WI38 (cell line): ENCODE measurements at regions not wholly inside any gene's neighbourhood (a gene's known extent, or its start where the extent isn't known, plus 50 kb on each side); places are given as distances from the start of the nearest gene placed in this dataset.

Experiments
- H3K4me3 ChIP-seq: 2 replicates; pipeline ENCODE4 v1.5.1; 2011; ENCODE audit warnings: low read depth, mild to moderate bottlenecking, control low read depth, low read length
- TF ChIP-seq, protein P1 (sequence below): IDR thresholded peaks from 2 replicates; pipeline ENCODE4 v1.5.1; 2012; ENCODE audit warnings: low read depth, mild to moderate bottlenecking, control low read depth, low read length

DNA sequence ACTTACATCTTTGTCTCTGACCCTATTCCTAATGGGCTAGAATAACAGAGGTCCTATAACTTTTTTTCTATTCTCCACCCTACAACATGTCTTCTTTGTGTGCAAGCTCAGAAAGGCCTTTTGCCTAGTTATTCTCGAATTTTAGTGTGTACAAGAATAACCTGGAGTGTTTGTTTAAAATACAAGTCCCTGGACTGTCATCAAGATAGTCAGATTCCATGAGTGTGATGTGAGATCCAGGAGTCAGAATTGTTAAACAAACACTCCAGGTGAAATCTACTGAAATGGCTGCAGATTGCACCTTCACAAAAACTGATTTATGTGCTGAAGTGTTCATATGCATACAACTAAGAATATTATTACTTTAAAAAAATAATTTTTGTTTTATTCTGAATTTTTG is 114.4 kb upstream of the DIO2 start:
- no peak overlapping the region for H3K4me3 ChIP-seq
- TF ChIP-seq, protein P1, sequence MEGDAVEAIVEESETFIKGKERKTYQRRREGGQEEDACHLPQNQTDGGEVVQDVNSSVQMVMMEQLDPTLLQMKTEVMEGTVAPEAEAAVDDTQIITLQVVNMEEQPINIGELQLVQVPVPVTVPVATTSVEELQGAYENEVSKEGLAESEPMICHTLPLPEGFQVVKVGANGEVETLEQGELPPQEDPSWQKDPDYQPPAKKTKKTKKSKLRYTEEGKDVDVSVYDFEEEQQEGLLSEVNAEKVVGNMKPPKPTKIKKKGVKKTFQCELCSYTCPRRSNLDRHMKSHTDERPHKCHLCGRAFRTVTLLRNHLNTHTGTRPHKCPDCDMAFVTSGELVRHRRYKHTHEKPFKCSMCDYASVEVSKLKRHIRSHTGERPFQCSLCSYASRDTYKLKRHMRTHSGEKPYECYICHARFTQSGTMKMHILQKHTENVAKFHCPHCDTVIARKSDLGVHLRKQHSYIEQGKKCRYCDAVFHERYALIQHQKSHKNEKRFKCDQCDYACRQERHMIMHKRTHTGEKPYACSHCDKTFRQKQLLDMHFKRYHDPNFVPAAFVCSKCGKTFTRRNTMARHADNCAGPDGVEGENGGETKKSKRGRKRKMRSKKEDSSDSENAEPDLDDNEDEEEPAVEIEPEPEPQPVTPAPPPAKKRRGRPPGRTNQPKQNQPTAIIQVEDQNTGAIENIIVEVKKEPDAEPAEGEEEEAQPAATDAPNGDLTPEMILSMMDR: no peak

DNA sequence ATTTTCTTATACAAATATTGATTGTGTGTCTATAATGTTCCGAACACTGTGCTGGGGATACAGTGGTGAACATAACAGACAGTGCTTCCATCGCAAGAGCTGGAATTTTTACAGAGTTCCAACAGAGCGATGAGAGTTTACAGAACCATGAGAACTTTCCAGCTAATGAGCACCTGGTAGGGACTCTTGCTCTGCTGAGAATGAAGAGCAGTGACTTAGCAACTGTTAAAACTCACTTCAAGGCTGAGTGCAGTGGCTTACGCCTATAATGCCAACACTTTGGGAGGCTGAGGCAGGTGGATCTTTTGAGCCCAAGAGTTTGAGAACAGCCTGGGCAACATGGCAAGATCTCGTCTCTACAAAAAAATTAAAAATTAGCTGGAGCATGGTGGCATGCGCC is 113.8 kb upstream of the DIO2 start:
- TF ChIP-seq, protein P1: no peak
- no peak overlapping the region for H3K4me3 ChIP-seq

DNA sequence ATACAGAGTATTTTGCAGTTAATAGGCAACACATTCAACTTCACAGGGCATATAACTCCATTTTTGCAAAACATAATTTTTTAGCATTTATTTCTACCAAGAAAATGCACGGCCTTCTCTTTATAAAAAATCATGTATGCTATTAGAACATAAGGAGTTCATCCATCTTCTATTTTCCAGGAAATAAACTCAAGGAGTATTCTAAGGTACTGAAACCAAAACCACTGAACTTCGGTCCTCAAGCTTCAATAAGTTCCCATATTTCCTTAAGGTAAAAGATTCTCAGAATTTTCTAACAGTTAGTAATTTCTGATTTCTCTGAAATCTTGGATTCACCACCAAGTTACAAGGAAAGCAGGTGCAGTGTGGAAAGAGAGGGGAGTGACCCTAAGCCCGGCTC is 113.3 kb upstream of the DIO2 start:
- TF ChIP-seq, protein P1: no peak
- no peak overlapping the region for H3K4me3 ChIP-seq

- no peak overlapping the region for H3K4me3 ChIP-seq
- TF ChIP-seq, protein P1: no peak
Measured at GRCh38 chr14:80323038-80323665, 111.8 kb upstream of the DIO2 start.

DNA sequence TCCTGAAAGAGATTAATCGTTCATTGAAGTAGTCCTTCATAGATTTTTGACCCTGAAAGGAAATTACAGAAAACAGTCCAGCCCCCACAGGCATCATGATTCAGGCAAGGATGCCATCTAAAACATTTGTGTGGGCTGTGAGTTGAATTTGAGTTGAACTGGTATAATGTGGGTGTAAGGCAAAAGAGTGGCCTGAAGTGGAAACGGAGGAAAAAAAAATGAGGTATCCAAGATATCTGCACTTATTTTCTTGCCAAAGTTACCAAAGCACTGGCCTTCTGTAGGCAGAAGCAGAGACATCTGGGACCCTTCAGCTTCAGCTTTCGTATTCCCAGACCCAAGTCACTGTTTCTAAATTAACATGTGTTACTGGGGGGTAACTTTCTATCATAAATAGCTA is 105.1 kb upstream of the DIO2 start:
- TF ChIP-seq, protein P1: no peak
- no peak overlapping the region for H3K4me3 ChIP-seq

- H3K4me3 ChIP-seq: no peak overlapping the region; the same call in 1 of the 2 replicates
- TF ChIP-seq, protein P1: no peak
Measured at GRCh38 chr14:80315681-80316080, 104.4 kb upstream of the DIO2 start.

DNA sequence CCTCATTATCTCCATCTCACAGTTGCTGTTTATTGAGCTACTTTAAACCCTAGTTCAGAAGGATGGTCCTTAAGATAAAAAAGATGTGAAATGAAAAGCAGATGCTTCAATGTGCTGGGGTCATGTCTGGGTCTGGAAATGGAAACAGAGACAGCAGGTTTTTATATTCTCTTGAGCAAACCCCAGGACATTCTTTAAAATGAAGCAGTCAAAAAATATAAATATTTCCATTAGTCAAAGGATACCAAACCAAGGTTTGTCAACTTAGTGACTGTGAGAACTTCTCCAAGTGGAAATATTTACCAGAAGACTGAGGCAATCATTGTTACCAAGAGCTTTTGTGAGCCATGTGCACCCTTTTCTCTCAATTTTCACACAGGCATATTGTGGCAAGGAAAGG is 102.5 kb upstream of the DIO2 start:
- no peak overlapping the region for H3K4me3 ChIP-seq
- TF ChIP-seq, protein P1: no peak
